ENCODE measurements at regions not wholly inside any gene's neighbourhood (a gene's known extent, or its start where the extent isn't known, plus 50 kb on each side); places are given as distances from the start of the nearest gene placed in this dataset.
"Not testable (repeated sequence)": the region's sequence is repeated elsewhere in the genome, so short reads cannot be mapped to it uniquely, and the experiment has no call there.

GRCh38 chr1:193884848-193885558, 698.6 kb upstream of the B3GALT2 start:
- no peak for ATAC-seq (ENCODE audit: insufficient read depth, low read depth)
- TF ChIP-seq EZH2 (IDR thresholded peaks at IDR 0.05; ENCODE audit: borderline replicate concordance, low read depth, low read length, severe bottlenecking): no peak
- TF ChIP-seq CTCF (IDR thresholded peaks at IDR 0.05; ENCODE audit: borderline replicate concordance, extremely low read depth, low read length, poor library complexity, severe bottlenecking): no peak
- no peak overlapping the region for H3K9ac ChIP-seq (ENCODE audit: low read depth, low read length)

GRCh38 chr1:193877920-193878319, 691.5 kb upstream of the B3GALT2 start:
- H3K36me3 ChIP-seq (ENCODE audit: insufficient read depth, low read length); H3K4me3 ChIP-seq (ENCODE audit: low read depth in 1 of 2, low read length in 2 of 2); H4K20me1 ChIP-seq (ENCODE audit: insufficient read depth, low read length); H3K27me3 ChIP-seq (ENCODE audit: insufficient read depth, low read length, poor library complexity); H3K9ac ChIP-seq (ENCODE audit: low read depth, low read length); H3K9me3 ChIP-seq (ENCODE audit: insufficient read depth, low read length, severe bottlenecking); ATAC-seq (ENCODE audit: insufficient read depth, low read depth); H2AFZ ChIP-seq (ENCODE audit: low read depth, low read length); H3K4me2 ChIP-seq (ENCODE audit: insufficient read depth, low read length); H3K79me2 ChIP-seq (ENCODE audit: insufficient read depth, low read length); DNase-seq; H3K27ac ChIP-seq (ENCODE audit: low read length); H3K4me1 ChIP-seq (ENCODE audit: insufficient read depth, low read length): not testable (repeated sequence)

More at GRCh38 chr1:193884848-193885558, 698.6 kb upstream of the B3GALT2 start:
- Histone ChIP-seq H4K20me1 (ENCODE audit: insufficient read depth, low read length) (no peaks in the 10 kb centered on the region), H2AFZ (ENCODE audit: low read depth, low read length) (no peak overlapping the region), H3K4me2 (ENCODE audit: insufficient read depth, low read length) (no peak overlapping the region), H3K4me1 (ENCODE audit: insufficient read depth, low read length) (no peaks in the 10 kb centered on the region), H3K9me3 (ENCODE audit: insufficient read depth, low read length, severe bottlenecking) (no peaks in the 10 kb centered on the region), H3K4me3 (ENCODE audit: low read depth in 1 of 2, low read length in 2 of 2) (no peak overlapping the region), H3K36me3 (ENCODE audit: insufficient read depth, low read length) (no peaks in the 10 kb centered on the region), H3K27me3 (ENCODE audit: insufficient read depth, low read length, poor library complexity) (no peaks in the 10 kb centered on the region), H3K79me2 (ENCODE audit: insufficient read depth, low read length) (no peaks in the 10 kb centered on the region), H3K27ac (ENCODE audit: low read length) (no peak overlapping the region)
- DNase-seq: no peak

- H3K9ac ChIP-seq (ENCODE audit: low read depth, low read length): no peak overlapping the region
- TF ChIP-seq CTCF (IDR thresholded peaks at IDR 0.05; ENCODE audit: borderline replicate concordance, extremely low read depth, low read length, poor library complexity, severe bottlenecking) (no peak), EZH2 (IDR thresholded peaks at IDR 0.05; ENCODE audit: borderline replicate concordance, low read depth, low read length, severe bottlenecking) (no peak)
- H3K27me3 ChIP-seq (ENCODE audit: insufficient read depth, low read length, poor library complexity): no peaks in the 10 kb centered on the region
- no peak overlapping the region for H2AFZ ChIP-seq (ENCODE audit: low read depth, low read length)
- no peak overlapping the region for H3K4me2 ChIP-seq (ENCODE audit: insufficient read depth, low read length)
- no peaks in the 10 kb centered on the region for H3K79me2 ChIP-seq (ENCODE audit: insufficient read depth, low read length)
- no peak overlapping the region for H3K27ac ChIP-seq (ENCODE audit: low read length)
- no peaks in the 10 kb centered on the region for H4K20me1 ChIP-seq (ENCODE audit: insufficient read depth, low read length)
- no peak for DNase-seq
- H3K4me1 ChIP-seq (ENCODE audit: insufficient read depth, low read length): no peaks in the 10 kb centered on the region
- no peak overlapping the region for H3K4me3 ChIP-seq (ENCODE audit: low read depth in 1 of 2, low read length in 2 of 2)
- no peaks in the 10 kb centered on the region for H3K36me3 ChIP-seq (ENCODE audit: insufficient read depth, low read length)
- H3K9me3 ChIP-seq (ENCODE audit: insufficient read depth, low read length, severe bottlenecking): no peaks in the 10 kb centered on the region
- ATAC-seq (ENCODE audit: insufficient read depth, low read depth): no peak
These were observed 682.0 kb upstream of the B3GALT2 start for GRCh38 chr1:193868425-193868824.

GRCh38 chr1:193856261-193856660, 669.8 kb upstream of the B3GALT2 start:
- Histone ChIP-seq H3K27me3 (ENCODE audit: insufficient read depth, low read length, poor library complexity) (no peaks in the 10 kb centered on the region), H3K4me3 (ENCODE audit: low read depth in 1 of 2, low read length in 2 of 2) (no peak overlapping the region), H2AFZ (ENCODE audit: low read depth, low read length) (no peak overlapping the region), H3K27ac (ENCODE audit: low read length) (no peak overlapping the region), H4K20me1 (ENCODE audit: insufficient read depth, low read length) (no peaks in the 10 kb centered on the region), H3K4me2 (ENCODE audit: insufficient read depth, low read length) (no peak overlapping the region), H3K79me2 (ENCODE audit: insufficient read depth, low read length) (no peaks in the 10 kb centered on the region), H3K4me1 (ENCODE audit: insufficient read depth, low read length) (no peaks in the 10 kb centered on the region), H3K36me3 (ENCODE audit: insufficient read depth, low read length) (no peaks in the 10 kb centered on the region), H3K9ac (ENCODE audit: low read depth, low read length) (no peak overlapping the region), H3K9me3 (ENCODE audit: insufficient read depth, low read length, severe bottlenecking) (no peaks in the 10 kb centered on the region)
- DNase-seq (no peak), ATAC-seq (ENCODE audit: insufficient read depth, low read depth) (no peak)
- no peak for TF ChIP-seq CTCF (IDR thresholded peaks at IDR 0.05; ENCODE audit: borderline replicate concordance, extremely low read depth, low read length, poor library complexity, severe bottlenecking)
- TF ChIP-seq EZH2 (IDR thresholded peaks at IDR 0.05; ENCODE audit: borderline replicate concordance, low read depth, low read length, severe bottlenecking): no peak
